SH-SY5Y (cell line): ENCODE measurements at regions not wholly inside any gene's neighbourhood (a gene's known extent, or its start where the extent isn't known, plus 50 kb on each side); places are given as distances from the start of the nearest gene placed in this dataset.

Source experiments
- GATA2 ChIP-seq: IDR thresholded peaks from 2 replicates; pipeline ENCODE4 v1.6.1; 2011; ENCODE audit warnings: mild to moderate bottlenecking, low read depth, low read length
- GATA3 ChIP-seq: IDR thresholded peaks from 2 replicates; pipeline ENCODE4 v1.6.1; 2011; ENCODE audit warnings: low read depth, mild to moderate bottlenecking, low read length, moderate library complexity

GRCh38 chr11:112662554-112662953, 298.7 kb upstream of the NCAM1 start:
- TF ChIP-seq GATA2 (peak; percentile 61), GATA3 (peak; percentile 57; the same call in 1 of the 2 replicates)
